CD4-positive, alpha-beta T cell treated with Interleukin-15 for 1 hour (primary cell): ENCODE measurements at regions not wholly inside any gene's neighbourhood (a gene's known extent, or its start where the extent isn't known, plus 50 kb on each side); places are given as distances from the start of the nearest gene placed in this dataset.
"Not testable (repeated sequence)": the region's sequence is repeated elsewhere in the genome, so short reads cannot be mapped to it uniquely, and the experiment has no call there.

Source experiments
- DNase-seq: peaks from one replicate; pipeline ENCODE4 v3.0.0-alpha.2; 2020

DNA sequence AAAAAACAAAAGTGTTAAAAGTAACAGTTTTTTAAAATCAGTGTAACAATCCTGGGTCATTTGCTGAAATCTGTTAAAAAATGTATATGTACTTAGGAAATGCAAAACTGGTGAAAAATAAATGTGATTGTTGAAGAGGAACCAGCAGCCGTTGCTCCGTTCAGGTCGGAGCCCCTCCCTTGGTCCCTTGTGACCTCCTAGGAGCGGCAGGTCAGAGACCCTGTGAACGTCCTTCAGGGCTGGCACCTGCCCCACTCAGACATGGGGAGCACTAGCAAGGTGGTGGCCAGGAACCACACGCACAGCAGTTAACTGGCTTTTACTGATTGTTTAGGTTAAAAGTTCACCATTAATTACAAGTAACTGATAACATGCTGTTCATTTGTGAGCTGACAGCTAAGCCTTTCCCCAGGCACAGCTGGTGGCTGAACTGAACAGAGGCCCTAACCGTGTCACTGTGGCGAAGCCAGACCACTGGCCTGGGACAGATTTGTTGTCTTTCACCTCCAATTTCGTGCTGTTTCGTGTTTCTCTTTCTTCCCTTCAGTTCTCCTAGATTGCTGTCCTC lies 159.2 kb upstream of the ALKAL2 start:
- DNase-seq = no peak

DNA sequence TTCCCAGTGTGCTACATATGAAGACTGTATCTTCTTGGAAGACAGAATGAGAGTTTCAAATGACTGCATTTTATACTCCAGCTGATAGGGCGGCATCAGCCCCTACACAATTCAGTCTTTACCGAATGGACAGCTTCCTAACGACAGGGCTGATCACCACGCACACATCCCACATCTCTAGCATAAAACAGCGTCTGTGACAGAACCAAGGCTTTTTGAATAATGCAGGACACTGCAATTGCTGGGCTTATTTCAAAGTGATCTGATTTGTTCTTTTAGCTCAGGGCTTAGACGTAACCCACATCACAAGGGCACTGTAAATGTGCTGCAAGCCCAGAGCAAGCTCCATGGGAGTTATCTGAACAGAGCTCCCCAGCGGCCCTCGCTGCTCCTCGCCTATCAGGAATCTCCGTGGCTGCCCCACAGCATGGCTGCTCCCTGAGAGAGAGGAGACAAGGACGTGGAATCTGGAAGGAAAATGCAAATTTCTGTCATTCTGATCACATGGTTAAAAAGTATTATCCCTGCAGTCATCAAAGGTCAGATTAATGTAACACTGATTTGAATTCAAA lies 158.5 kb upstream of the ALKAL2 start:
- DNase-seq = no peak

DNA sequence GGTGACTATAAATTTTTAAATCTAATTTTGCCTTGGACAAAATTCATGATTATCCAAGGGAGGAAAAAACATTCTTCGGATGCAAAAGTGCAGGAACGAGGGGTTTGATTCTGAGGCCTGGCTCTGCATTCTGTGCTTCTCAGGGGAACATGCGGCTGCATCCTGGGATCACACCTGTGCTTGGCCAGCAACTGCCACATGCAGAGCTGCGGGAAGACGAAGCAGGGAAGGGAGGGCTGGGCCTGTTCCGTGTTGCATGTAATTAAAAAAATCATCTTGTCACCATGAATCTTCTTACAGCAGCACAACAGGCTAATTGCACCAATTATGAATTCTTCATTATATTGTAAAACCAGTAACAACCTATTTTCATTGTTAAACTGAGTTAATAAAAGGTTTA lies 158.0 kb upstream of the ALKAL2 start:
- DNase-seq = no peak

DNA sequence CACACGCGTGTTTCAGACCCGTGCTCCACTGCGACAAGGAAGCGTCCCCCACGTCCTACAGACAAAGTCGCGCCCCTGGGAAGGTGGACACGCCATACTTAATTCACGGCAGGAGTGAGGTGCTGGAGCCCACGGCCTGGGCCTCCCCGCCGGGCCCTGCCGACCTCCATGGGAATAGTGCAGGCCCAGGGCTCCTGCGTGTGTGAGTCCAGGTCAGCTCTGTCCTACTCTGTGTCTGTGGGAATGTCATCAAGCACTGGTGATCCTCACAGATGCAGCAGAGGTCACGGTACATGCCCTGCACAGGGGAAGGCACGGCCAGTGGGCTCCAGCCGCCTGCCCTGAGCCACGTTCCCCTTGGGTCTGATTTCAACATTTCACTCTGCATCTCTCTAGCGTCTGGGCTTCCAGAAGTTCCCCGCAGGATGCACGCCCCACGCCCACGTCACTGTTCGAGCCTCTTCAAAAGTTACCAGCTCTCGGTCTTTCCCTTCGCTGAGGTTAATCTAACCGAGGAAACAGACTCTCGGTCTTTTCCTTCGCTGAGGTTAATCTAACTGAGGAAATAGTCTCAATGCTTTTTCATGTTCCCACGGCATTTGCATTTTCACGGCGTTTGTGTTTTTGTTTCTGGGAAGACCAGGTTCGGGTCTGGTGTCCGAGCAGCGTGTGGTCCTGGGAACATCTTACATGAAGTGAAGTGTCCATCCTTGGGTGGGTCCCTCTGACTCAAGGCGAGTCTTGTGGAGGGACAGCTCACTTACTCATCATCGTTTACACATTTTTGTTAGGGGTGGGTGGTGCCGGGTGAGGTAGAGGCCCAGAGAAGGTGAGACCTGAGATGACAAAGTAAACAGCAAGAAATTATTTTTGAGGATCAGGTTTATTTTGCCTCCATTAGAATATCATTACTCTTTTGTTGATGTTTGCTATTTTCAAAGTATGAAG lies 157.3 kb upstream of the ALKAL2 start:
- DNase-seq = peak; percentile 30

DNA sequence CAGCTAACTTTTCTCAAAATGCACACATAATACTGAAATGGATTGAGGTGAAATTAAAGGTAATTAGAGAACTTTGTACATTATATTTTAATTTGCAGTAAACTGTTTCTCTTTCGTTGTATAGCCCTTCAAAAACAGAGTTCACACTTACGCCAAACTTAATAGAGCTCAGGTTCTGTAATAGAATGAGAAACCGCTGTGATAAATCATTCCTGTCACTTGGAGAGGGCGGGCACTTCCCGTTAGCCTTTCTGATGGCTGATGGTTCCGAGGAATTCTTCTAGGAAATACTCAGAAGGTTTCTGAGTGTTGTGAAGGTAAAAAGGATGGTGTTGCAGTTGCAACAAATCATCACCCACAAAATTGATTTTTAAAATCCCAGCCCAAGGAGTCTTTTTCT lies 155.8 kb upstream of the ALKAL2 start:
- DNase-seq = no peak

DNA sequence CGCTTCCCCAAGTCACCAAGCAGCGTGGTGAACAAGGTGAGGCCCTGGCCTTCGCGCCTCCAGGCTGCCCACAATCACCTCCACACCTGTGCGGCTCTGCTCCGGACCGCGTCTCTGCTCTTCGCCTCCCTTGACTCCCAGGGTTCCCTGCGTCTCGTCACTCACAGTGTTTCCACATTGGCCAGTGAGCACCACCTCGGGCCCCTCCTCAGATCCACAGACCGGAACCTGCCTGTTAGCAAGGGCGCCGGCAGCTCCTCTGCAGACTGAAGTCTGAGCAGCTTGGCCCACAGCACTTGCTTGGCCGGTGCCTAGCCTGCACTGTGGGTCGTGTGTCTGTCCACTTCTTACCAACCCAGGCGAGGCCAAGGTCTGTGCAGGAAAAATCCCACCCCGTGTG lies 155.3 kb upstream of the ALKAL2 start:
- DNase-seq = no peak

DNA sequence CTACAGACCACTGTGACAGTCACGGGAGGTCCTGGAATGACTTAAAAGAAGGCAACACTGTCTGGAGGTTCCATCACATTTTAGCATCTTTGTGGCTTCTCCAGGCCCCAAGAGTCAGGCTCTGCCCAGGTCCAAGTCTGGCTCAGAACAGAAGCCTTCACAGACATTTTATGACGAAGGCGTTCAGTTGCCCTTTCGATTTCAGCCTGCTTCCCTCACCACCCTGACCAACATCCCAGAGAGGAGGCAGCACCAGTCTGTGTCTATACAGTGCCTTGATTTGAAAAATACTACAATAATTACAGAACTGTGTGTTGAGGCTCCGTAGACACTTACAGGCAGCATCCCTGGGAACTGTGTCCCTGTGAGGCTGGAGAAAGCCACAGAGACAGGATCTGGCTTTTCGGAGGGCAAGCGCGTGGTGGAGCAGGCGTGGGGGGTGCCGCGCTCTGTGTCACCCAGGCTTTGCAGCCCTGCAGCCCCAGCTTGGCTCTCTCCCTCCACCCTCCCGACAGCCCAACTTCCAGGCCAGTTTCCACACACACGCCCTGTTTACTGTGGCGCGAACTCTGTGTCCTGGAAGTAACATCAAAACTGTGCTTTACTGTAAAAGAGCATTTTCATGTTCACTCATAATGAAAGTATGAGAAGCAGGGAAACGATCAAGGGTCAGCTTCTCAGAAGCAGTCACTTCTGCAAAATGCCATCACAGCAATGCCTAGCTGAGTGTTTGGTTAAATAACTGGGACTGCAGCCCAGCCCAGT lies 153.5 kb upstream of the ALKAL2 start:
- DNase-seq = no peak

DNA sequence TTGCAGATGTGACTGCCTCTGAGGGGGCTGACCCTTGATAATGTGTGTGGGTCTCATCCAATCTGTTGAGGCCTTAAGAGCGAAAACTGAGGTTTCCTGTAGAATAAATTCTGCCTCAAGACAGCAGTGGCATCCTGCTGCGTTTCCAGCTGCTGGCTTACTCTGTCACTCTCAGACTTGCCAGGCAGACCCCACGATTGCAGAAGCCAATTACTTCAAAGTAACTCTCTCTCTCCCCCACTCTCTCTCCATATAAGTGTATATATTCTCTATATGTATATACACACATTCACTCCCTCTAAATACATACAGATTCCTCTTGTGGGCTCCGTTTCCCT lies 152.5 kb upstream of the ALKAL2 start:
- no peak for DNase-seq

DNA sequence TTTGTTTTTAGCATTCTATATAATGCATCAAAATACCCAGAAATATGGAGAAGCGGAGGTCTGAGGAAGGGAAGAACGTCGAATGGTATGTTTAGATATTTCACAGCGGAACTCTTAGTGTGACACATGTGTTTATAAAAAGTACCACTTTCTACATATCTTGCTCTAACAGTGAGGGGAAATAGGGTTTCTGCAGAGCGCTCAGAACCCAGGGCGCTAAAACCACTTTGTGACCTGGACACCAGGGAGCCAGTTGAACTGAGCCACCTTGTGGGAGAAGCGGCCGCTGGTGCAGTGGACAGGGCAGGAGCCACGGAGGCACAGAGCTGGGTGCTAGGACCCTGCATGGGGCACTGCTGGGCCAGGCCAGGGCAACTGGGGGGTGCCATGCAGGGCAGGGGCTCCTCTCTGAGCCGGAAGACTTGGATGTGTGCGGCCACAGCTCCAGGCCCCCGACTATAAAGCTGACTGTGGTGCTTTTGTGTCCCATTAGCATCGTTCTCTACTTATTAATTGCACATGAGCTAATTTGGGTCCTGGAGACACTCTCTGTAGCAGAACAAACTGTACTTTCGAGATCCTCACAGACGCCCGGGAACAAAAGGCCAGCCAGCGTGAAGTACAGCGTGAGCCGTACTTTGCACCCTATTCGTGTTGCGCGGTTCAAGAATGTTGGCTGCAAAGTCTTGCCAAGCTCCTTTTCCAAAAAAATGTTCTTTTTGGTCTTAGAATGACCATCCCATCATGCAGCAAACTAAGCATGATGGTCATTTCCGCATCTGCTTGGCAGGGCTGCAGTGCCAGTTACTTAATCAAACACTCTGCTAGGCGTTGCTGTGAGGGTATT lies 151.9 kb upstream of the ALKAL2 start:
- DNase-seq = no peak

DNA sequence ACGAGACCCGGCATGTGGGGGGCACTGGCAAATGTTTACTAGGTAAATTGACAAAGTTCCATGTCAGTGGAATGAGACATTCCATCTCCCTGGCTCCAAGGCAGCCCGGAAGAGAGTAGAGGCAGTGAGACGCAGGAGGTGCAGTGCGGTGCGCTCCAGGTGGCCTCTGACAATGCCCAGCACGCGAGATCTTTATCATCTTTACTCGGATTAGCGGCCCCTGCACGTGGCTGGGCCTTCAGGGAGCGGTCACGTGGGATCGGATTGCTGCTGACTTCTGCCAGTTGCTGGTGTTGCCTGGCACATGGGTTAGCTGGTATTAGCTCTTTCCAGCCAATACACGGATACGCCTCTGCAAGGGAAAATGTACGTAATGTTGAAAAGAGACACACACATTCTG lies 151.2 kb upstream of the ALKAL2 start:
- no peak for DNase-seq

DNA sequence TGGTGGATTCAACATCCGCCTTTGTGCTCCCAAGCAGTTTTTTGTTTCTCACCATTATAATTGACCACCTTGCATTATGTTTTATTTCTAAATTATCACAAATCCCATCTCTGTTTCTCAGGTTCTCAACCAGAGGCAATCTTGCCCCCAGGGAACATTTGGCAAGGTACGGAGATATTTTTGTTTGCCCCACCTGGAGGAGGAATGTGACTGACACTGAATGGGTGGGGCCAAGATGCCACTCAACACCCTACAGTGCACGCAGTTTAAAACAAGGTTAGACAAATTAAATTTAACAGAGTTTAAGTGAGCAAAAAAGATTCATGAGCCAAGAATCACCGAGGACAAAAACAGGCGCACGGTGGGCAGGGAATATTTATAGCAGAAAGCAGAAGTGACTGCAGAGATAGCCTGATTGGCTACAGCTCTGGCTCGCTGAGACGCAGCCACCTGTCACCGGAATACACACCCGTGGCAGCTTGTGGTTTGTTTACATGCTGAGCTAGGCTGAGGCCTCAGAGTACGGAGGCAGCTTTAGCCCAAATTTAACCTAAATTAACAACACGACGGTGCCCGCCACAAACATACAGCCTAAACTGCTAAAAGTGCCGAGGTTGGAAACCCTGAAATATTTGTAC lies 150.0 kb upstream of the ALKAL2 start:
- peak; percentile 87 for DNase-seq

DNA sequence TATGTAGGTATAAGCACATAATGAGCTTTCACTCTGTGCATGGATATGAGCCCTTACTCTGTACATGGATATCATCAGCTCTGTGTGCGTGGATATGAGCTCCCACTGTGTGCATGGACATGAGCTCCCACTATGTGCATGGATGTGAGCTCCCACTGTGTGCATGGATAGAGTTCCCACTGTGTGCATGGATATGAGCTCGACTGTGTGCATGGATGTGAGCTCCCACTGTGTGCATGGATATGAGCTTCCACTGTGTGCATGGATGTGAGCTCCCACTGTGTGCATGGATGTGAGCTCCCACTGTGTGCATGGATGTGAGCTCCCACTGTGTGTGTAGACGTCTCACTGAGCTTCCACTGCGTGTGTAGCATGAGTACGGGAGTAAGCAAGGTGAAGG lies 149.3 kb upstream of the ALKAL2 start:
- no peak for DNase-seq

DNA sequence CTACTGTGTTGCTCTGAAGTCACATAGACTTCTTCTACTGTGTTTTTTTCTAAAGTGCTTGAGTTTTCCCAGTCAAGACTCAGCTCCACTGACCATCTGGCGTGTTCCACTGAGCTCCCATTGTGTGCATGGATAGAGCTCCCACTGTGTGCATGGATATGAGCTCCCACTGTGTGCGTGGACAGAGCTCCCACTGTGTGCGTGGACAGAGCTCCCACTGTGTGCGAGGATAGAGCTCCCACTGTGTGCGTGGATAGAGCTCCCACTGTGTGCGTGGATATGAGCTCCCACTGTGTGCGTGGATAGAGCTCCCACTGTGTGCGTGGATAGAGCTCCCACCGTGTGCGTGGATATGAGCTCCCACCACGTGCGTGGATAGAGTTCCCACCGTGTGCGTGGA lies 148.3 kb upstream of the ALKAL2 start:
- DNase-seq = no peak

DNA sequence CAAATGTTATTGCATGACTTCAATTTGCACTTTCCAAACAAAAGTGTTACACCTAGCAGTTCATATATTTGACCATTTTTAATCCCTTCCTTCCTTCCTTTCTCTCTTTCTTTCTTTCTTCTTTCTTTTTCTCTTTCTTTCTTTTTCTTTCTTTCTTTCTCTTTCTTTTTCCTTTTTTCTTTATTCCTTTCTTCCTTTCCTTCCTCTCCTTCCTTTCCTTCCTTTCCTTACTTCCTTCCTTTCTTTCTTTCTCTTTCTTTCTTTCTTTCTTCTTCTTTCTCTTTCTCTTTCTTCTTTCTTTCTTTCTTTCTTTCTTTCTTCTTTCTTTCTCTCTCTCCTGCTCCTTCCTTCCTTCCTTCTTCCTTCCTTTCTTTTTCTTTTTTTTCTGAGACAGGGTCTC lies 146.7 kb upstream of the ALKAL2 start:
- no peak for DNase-seq

DNA sequence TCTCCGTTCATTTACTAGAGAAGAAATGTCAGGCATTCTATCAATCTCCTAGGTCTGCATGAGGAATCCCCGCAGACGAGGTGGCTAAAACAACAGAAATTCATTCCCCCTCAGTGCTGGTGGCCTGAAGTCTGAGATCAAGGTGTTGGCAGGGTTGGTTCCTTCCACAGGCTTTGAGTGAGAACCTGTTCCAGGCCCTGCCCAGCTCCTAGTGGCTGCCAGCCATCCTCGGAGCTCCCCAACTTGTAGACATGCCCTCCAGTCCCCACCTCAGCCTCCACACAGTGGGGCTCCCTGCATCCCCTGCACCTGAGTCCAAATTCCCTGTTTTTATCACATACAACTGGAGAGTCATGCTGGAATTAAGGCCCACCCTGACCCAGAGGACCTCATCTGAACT lies 145.3 kb upstream of the ALKAL2 start:
- DNase-seq = no peak

DNA sequence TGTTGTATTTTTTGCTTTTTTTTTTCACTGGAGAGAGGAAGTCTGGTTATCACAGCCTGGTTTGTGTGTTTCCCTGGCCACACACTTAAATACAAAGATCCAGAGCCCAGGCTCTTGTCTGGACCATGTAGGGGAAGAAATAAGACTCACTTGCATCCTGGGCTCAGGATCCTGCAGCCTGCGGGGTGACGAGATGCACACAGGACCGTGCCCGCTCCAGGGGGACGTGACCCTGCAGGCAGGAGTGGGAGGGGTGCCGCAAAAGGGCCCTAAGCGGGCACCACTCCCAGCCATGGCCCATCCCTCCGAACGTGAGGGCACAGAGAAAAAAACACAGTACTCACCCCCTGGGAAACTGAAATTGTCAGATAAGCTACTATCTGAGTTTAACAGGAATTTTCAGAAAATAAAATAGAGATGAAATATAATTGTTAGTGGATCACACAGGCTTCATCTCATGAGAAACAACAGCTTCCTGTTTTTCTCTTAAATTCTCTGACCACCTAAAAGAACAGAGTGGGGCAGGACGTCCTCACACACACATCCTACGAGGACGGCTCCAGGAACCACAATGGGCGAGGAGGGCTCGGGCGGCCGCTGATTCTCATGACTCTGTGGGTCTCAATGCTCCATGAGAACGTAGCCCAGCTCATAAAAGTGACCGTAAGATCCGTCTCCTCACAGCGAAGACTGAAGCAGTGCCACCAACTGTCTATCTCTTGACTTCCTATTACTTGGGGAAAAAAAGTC lies 142.6 kb upstream of the ALKAL2 start:
- DNase-seq = no peak

DNA sequence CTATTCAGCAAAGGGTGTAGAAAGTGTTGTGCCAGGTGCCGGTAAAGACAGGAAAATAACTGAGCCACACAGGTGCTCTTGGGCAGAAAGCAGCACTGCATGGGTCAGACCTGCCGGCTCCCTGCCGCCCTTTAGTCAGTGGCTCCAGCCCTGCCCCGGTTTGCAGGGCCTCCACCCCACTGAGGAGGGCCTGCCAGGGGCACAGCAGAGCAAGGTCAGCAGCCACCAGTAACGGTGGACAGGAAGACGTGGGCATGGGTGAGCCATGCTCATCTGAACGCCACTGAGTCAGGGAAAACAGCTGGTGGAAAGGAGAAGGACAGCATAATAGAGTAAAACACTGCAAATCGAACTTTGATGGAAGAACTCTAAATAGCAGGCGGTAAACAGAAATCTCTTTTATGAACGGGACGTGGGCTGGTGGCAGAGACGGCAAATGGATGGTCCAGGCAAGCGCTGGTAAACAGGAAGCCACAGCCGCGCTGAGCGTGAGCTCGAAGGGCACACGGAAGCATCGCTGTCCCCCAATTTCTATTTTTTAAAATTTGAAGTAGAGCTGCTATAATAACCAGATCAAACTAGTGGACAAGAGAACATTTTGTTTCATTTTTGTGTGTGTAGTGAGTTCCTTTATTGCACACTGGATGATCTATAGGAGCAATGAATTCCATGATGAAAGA lies 141.8 kb upstream of the ALKAL2 start:
- peak; percentile 22 for DNase-seq

DNA sequence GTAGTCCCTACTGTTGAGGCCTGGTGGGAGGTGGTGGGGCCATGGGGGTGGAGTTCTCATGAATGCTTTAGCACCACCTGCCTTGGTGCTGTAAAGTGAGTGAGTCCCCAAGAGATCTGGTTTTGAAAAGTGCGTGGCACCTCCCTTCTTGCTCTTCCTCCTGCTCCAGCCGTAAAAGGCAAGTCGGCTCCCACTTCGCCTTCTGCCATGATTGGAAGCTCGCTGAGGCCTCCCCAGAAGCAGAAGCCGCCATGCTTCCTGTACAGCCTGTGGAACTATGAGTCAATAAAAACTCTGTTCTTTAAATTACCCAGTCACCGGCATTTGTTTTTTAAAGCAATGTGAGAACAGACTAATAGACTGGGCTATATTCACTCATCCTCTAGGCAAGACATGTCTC lies 141.3 kb upstream of the ALKAL2 start:
- DNase-seq = no peak

DNA sequence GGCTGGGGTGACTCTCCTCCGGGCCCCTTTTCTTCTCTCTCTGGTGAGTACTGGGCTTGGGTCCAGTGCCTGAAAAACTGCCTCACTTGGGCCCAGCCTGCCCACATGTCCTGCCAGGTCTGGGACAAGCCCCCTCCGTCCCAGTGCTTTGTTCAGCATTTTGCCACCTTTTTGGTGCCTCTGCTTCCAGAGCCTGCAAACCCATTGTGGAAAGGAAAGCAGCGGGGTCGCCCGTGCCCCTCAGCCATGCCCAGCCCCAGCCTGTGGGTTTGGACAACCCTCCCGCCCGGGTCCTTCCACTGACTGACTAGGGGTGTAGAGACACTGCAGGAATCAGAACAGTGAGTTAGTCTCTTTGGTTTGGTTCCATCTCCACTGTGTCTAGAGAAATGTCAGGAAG lies 140.7 kb upstream of the ALKAL2 start:
- DNase-seq = no peak

DNA sequence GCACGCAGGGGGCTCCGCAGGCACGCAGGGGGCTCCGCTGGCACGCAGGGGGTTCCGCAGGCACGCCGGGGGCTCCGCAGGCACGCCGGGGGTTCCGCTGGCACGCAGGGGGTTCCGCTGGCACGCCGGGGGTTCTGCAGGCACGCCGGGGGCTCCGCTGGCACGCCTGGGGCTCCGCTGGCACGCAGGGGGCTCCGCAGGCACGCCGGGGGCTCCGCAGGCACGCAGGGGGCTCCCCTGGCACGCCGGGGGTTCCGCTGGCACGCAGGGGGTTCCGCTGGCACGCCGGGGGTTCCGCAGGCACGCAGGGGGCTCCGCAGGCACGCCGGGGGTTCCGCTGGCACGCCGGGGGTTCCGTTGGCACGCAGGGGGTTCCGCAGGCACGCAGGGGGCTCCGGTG lies 138.8 kb upstream of the ALKAL2 start:
- not testable (repeated sequence) for DNase-seq

DNA sequence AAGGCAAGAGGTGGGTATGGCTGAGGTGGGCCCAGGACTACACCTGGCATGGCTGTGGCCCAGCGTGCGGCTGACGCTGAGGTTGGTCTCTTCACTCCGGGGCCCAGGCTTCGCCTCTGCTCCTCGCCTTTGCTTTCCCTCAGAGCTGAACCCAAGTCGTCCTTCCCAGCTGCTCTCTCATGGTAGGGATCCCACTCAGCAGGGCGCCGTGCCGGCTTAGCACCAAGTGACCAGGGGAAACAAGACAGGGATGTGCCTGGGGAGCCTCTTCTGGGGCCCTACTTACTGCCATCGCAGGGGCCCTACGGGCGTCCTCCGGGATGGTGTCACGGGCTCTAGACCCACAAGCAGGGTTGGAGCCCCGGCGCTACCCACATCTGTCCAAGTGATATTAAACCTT lies 138.1 kb upstream of the ALKAL2 start:
- DNase-seq = no peak
